Mesothelial cell of epicardium (in vitro differentiated cells): ENCODE measurements at regions not wholly inside any gene's neighbourhood (a gene's known extent, or its start where the extent isn't known, plus 50 kb on each side); places are given as distances from the start of the nearest gene placed in this dataset.

ENCODE experiments used
- DNase-seq, 2 experiments: peaks; one replicate each; pipeline ENCODE4 v3.0.0; 2021; ENCODE audit warnings: low spot score in 2 of 2; ENCODE audit not compliant: unreplicated experiment in 2 of 2
- H3K27ac Mint-ChIP-seq: 2 replicates; pipeline ENCODE4 v1.8.0; 2021; ENCODE audit warnings: mixed read lengths
- H3K27me3 Mint-ChIP-seq: 2 replicates; pipeline ENCODE4 v1.8.0; 2021; ENCODE audit warnings: low read depth, mixed read lengths
- H3K36me3 Mint-ChIP-seq: 2 replicates; pipeline ENCODE4 v1.8.0; 2021; ENCODE audit warnings: mixed read lengths
- H3K4me1 Mint-ChIP-seq: 2 replicates; pipeline ENCODE4 v1.8.0; 2021; ENCODE audit warnings: mixed read lengths
- H3K4me3 Mint-ChIP-seq: 2 replicates; pipeline ENCODE4 v1.8.0; 2021; ENCODE audit warnings: mild to moderate bottlenecking, moderate library complexity, mixed read lengths
- H3K9me3 Mint-ChIP-seq: 2 replicates; pipeline ENCODE4 v1.8.0; 2021; ENCODE audit warnings: mixed read lengths
- TF ChIP-seq, protein P1 (sequence below): fragments of 200-600 bp; sonication (generic); IDR thresholded peaks from one replicate; pipeline ENCODE4 v1.5.0; 2021; ENCODE audit warnings: antibody characterized with exemption; ENCODE audit not compliant: unreplicated experiment

- no peaks in the 10 kb centered on the region for H3K36me3 Mint-ChIP-seq
- no peaks in the 10 kb centered on the region for H3K27me3 Mint-ChIP-seq
- H3K9me3 Mint-ChIP-seq: peaks cover 13% of the 10 kb centered on the region
- DNase-seq: no peak
- no peak overlapping the region for H3K4me3 Mint-ChIP-seq
- TF ChIP-seq, protein P1, sequence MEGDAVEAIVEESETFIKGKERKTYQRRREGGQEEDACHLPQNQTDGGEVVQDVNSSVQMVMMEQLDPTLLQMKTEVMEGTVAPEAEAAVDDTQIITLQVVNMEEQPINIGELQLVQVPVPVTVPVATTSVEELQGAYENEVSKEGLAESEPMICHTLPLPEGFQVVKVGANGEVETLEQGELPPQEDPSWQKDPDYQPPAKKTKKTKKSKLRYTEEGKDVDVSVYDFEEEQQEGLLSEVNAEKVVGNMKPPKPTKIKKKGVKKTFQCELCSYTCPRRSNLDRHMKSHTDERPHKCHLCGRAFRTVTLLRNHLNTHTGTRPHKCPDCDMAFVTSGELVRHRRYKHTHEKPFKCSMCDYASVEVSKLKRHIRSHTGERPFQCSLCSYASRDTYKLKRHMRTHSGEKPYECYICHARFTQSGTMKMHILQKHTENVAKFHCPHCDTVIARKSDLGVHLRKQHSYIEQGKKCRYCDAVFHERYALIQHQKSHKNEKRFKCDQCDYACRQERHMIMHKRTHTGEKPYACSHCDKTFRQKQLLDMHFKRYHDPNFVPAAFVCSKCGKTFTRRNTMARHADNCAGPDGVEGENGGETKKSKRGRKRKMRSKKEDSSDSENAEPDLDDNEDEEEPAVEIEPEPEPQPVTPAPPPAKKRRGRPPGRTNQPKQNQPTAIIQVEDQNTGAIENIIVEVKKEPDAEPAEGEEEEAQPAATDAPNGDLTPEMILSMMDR: no peak
- H3K27ac Mint-ChIP-seq: no peak overlapping the region
- H3K4me1 Mint-ChIP-seq: peaks cover 7% of the 10 kb centered on the region
These were observed 711.3 kb upstream of the LRATD1 start for GRCh38 chr2:13921245-13921644.

DNA sequence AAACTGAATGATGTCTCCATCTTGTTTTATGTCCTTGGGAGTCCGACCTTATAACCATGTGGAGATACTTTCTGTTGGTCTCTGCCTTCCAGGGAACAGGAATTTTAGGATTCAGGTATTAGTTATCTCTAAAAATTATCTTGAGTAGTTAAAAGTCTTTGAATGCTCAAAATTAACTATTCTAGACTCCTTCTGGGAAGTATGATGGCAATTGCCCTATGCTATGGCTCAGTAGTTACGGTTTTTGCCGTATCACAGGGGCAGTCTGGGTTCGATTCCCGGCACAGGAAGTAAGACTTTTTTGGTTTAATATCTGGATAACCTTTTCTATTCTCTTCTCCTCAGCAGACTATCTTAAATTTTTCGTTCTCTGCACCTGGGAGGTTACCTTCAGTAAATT, 708.7 kb upstream of the LRATD1 start:
- Mint-ChIP-seq H3K9me3 (peaks cover 21% of the 10 kb centered on the region), H3K27me3 (no peaks in the 10 kb centered on the region), H3K4me1 (peaks cover 7% of the 10 kb centered on the region), H3K27ac (no peak overlapping the region), H3K4me3 (no peak overlapping the region), H3K36me3 (no peaks in the 10 kb centered on the region)
- TF ChIP-seq, protein P1: no peak
- DNase-seq: no peak

GRCh38 chr2:13942111-13942510, 690.4 kb upstream of the LRATD1 start:
- Mint-ChIP-seq H3K27ac (no peak overlapping the region), H3K4me1 (peaks cover 3% of the 10 kb centered on the region), H3K27me3 (peaks cover 6% of the 10 kb centered on the region), H3K4me3 (no peak overlapping the region), H3K9me3 (no peaks in the 10 kb centered on the region), H3K36me3 (no peaks in the 10 kb centered on the region)
- TF ChIP-seq, protein P1: no peak
- no peak for DNase-seq

DNA sequence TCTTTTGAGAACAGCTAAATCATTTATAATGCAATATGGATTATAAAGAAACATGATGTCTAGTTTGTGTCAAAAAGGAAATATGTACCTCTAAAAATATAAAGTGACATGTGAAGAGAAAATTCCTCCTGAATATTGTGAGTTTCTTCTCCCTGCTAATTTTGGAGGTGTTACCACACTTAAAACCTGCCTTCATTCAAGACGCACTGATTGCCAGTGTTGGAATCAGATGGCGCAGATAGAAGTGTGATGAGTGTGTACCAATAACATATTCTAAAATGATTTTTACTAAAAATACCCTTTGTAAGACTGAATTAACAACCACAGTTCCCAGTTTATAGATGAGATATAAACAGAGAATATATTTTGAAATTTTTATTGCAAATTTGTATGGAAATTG, 681.8 kb upstream of the LRATD1 start:
- TF ChIP-seq, protein P1: no peak
- H3K9me3 Mint-ChIP-seq: no peaks in the 10 kb centered on the region
- DNase-seq: no peak
- H3K27ac Mint-ChIP-seq: no peak overlapping the region
- no peaks in the 10 kb centered on the region for H3K27me3 Mint-ChIP-seq
- no peaks in the 10 kb centered on the region for H3K36me3 Mint-ChIP-seq
- no peaks in the 10 kb centered on the region for H3K4me1 Mint-ChIP-seq
- no peak overlapping the region for H3K4me3 Mint-ChIP-seq

- Mint-ChIP-seq H3K27ac (no peak overlapping the region), H3K27me3 (no peaks in the 10 kb centered on the region), H3K36me3 (no peaks in the 10 kb centered on the region), H3K9me3 (no peaks in the 10 kb centered on the region), H3K4me3 (no peak overlapping the region), H3K4me1 (no peaks in the 10 kb centered on the region)
- no peak for DNase-seq
- TF ChIP-seq, protein P1: no peak
These were observed 663.7 kb upstream of the LRATD1 start for GRCh38 chr2:13968811-13969210.

GRCh38 chr2:13986119-13986720, 646.3 kb upstream of the LRATD1 start:
- Mint-ChIP-seq H3K9me3 (peaks cover 6% of the 10 kb centered on the region), H3K27me3 (no peaks in the 10 kb centered on the region), H3K4me3 (no peak overlapping the region), H3K27ac (no peak overlapping the region), H3K36me3 (no peaks in the 10 kb centered on the region), H3K4me1 (no peaks in the 10 kb centered on the region)
- TF ChIP-seq, protein P1: no peak
- DNase-seq: no peak
